K562 (cell line): ENCODE measurements at regions not wholly inside any gene's neighbourhood (a gene's known extent, or its start where the extent isn't known, plus 50 kb on each side); places are given as distances from the start of the nearest gene placed in this dataset.

Experiments
- ATAC-seq: fragments of 200-7000 bp; cut with Tn5 transposase; 3 replicates; pipeline ENCODE4 v1.9.1; 2020; ENCODE audit warnings: moderate library complexity
- BruUV-seq: library from RNA; stranded (reverse); fragments of 400-500 nt; replicated peaks from 2 replicates; lab custom pipeline; 2021; lab: Mats Ljungman, UMichigan
- CTCF ChIA-PET: fragments of 300-600 bp; formaldehyde crosslinking; extraction: SDS; loops from one replicate; lab custom pipeline; 2021; ENCODE audit warnings: low intra/inter-chr PET ratio; lab: Yijun Ruan, JAX
- POLR2A ChIA-PET: fragments of 300-600, 350-650 bp; sonication (Branson Sonifier 250); formaldehyde crosslinking; extraction: SDS; loops from one replicate; lab custom pipeline; 2021; ENCODE audit warnings: antibody characterized with exemption, inconsistent platforms; lab: Yijun Ruan, JAX
- DNase-seq, 4 experiments: peaks; one replicate each; pipeline versions ENCODE4 v3.0.0 to v3.0.0-alpha.2; 2011 to 2018; ENCODE audit warnings: low spot score in 3 of 4, mixed read lengths in 3 of 4; ENCODE audit errors: extremely low read depth in 1 of 4
- FAIRE-seq: peaks from 2 replicates; lab custom pipeline; 2011; peaks lifted over from hg19 to GRCh38; lab: Jason Lieb, UNC
- H2AFZ ChIP-seq: 2 replicates; pipeline ENCODE4 v1.6.0; 2011; ENCODE audit warnings: low read depth, low read length, control low read depth, inconsistent platforms
- H3K27ac ChIP-seq: fragments of 200-600 bp; 3 replicates; pipeline ENCODE4 v1.8.0; 2011; ENCODE audit warnings: low read depth, mild to moderate bottlenecking, control low read depth, inconsistent platforms, low read length, moderate library complexity, mixed read lengths; ENCODE audit errors: extremely low read depth
- H3K27me3 ChIP-seq, 2 experiments: fragments of 300-600 bp in 1 of 2; 2 replicates in 1 of 2; 3 replicates in 1 of 2; pipeline versions ENCODE4 v1.6.0 to v1.8.0; 2011; ENCODE audit warnings: inconsistent platforms in 2 of 2, low read length in 2 of 2, mild to moderate bottlenecking in 1 of 2, mixed read lengths in 1 of 2, moderate library complexity in 1 of 2; ENCODE audit not compliant: control insufficient read depth in 2 of 2, insufficient read depth in 2 of 2
- H3K36me3 ChIP-seq: fragments of 300-600 bp; 3 replicates; pipeline ENCODE4 v1.8.0; 2011; ENCODE audit warnings: mild to moderate bottlenecking, low read length, inconsistent platforms; ENCODE audit not compliant: control insufficient read depth, insufficient read depth
- H3K4me1 ChIP-seq, 2 experiments: fragments of 200-600 bp in 1 of 2; replicated peaks in 1 of 2; 2 replicates in 1 of 2; 3 replicates in 1 of 2; pipeline versions ENCODE4 v1.5.1 to v1.8.0; 2011; ENCODE audit warnings: inconsistent platforms in 2 of 2, low read length in 2 of 2, mild to moderate bottlenecking in 1 of 2, mixed read lengths in 1 of 2, moderate library complexity in 1 of 2; ENCODE audit not compliant: control insufficient read depth in 2 of 2, insufficient read depth in 2 of 2
- H3K4me2 ChIP-seq: 2 replicates; pipeline ENCODE4 v1.6.1; 2011; ENCODE audit warnings: low read length, control low read depth, inconsistent platforms, mixed read lengths; ENCODE audit not compliant: insufficient read depth
- H3K4me3 ChIP-seq: fragments of 200-600 bp; sonication (generic), shearing (Covaris generic); 2 replicates; pipeline ENCODE4 v1.5.1; 2016; ENCODE audit warnings: control low read depth, inconsistent platforms
- H3K79me2 ChIP-seq: fragments of 200-600 bp; 3 replicates; pipeline ENCODE4 v1.8.0; 2011; ENCODE audit warnings: low read length, inconsistent platforms; ENCODE audit not compliant: control insufficient read depth, insufficient read depth
- H3K9ac ChIP-seq, 2 experiments: 2 replicates each; pipeline versions ENCODE4 v1.6.0 to v1.6.1; 2011; ENCODE audit warnings: low read depth in 2 of 2, low read length in 2 of 2, control low read depth in 1 of 2, inconsistent platforms in 1 of 2, mild to moderate bottlenecking in 1 of 2, mixed read lengths in 1 of 2; ENCODE audit not compliant: insufficient read depth in 1 of 2
- H3K9me1 ChIP-seq: one replicate; pipeline ENCODE4 v1.6.0; 2011; ENCODE audit warnings: inconsistent platforms, mild to moderate bottlenecking, low read length, moderate library complexity; ENCODE audit not compliant: control insufficient read depth, insufficient read depth
- H3K9me3 ChIP-seq: replicated peaks from 2 replicates; pipeline ENCODE4 v1.5.1; 2011; ENCODE audit warnings: low read depth, low read length, inconsistent platforms; ENCODE audit not compliant: control insufficient read depth, insufficient read depth
- H4K20me1 ChIP-seq: replicated peaks from 2 replicates; pipeline ENCODE4 v1.6.1; 2011; ENCODE audit warnings: low read length, inconsistent platforms, mixed read lengths; ENCODE audit not compliant: control insufficient read depth, insufficient read depth
- CBX3 ChIP-seq, 2 experiments: IDR thresholded peaks; 1 replicate in 1 of 2; 2 replicates in 1 of 2; pipeline ENCODE4 v1.6.1; 2012; ENCODE audit warnings: inconsistent platforms in 2 of 2, low read length in 2 of 2, borderline replicate concordance in 1 of 2, control low read depth in 1 of 2
- CREB5 ChIP-seq: fragments of 250-450 bp; sonication (Bioruptor Pico); IDR thresholded peaks from 2 replicates; pipeline ENCODE4 v1.5.0; 2020; ENCODE audit warnings: mild to moderate bottlenecking
- UBTF ChIP-seq, 2 experiments: IDR thresholded peaks; 2 replicates each; pipeline ENCODE4 v1.6.1; 2012; ENCODE audit warnings: improper control_type of control experiment in 2 of 2, low read depth in 2 of 2, low read length in 2 of 2, borderline replicate concordance in 1 of 2
- ZNF239 ChIP-seq: fragments of 250-450 bp; sonication (Bioruptor Pico); IDR thresholded peaks from 2 replicates; pipeline ENCODE4 v1.4.0; 2020; ENCODE audit warnings: mild to moderate bottlenecking
- WGBS: fragments of 100-300 bp; shearing (Covaris generic); methylation state at CpG from one replicate; pipeline ENCODE4 v1.1.6; 2016; ENCODE audit warnings: low coverage, mixed read lengths; ENCODE audit not compliant: insufficient coverage; ENCODE audit errors: missing lambda C conversion rate; 5-methylcytosine and 5-hydroxymethylcytosine counted together
- in situ Hi-C: fragments of 300-500 bp; cut with MboI; formaldehyde crosslinking; loops from 4 replicates; pipeline ENCODE4 v1.15.0; 2018; ENCODE audit warnings: inconsistent platforms, mixed read lengths
- intact Hi-C: fragments of 100-400 bp; cut with micrococcal nuclease; formaldehyde crosslinking; loops from 2 replicates; pipeline ENCODE4 v1.14.2; 2022
- TF ChIP-seq, protein P1 (sequence below), 3 experiments: IDR thresholded peaks in 2 of 3; conservative IDR thresholded peaks in 1 of 3; 2 replicates each; pipeline ENCODE4 v1.5.1; 2011 to 2012; ENCODE audit warnings: low read length in 3 of 3, mild to moderate bottlenecking in 3 of 3, control low read depth in 2 of 3, improper control_type of control experiment in 1 of 3, inconsistent platforms in 1 of 3, low read depth in 1 of 3, mixed read lengths in 1 of 3, moderate library complexity in 1 of 3; ENCODE audit not compliant: insufficient read depth in 2 of 3
- TF ChIP-seq, protein P2 (sequence below), 2 experiments: fragments of 450-650 bp; conservative IDR thresholded peaks; 2 replicates each; pipeline ENCODE4 v1.6.1; 2017; ENCODE audit warnings: mild to moderate bottlenecking in 2 of 2, moderate library complexity in 2 of 2

GRCh38 chr4:120175272-120175671, 108.6 kb upstream of the MAD2L1 start:
- no peaks in the 10 kb centered on the region for H3K27me3 ChIP-seq
- TF ChIP-seq ZNF239 (CRISPR knock-in tag) (no peak), CBX3 (IDR thresholded peaks at IDR 0.05; ENCODE audit: borderline replicate concordance in 1 of 2, low read length in 2 of 2) (no peak), CREB5 (CRISPR knock-in tag) (no peak), UBTF (IDR thresholded peaks at IDR 0.05; ENCODE audit: borderline replicate concordance in 1 of 2, low read depth in 2 of 2, low read length in 2 of 2) (no peak)
- TF ChIP-seq, protein P1, sequence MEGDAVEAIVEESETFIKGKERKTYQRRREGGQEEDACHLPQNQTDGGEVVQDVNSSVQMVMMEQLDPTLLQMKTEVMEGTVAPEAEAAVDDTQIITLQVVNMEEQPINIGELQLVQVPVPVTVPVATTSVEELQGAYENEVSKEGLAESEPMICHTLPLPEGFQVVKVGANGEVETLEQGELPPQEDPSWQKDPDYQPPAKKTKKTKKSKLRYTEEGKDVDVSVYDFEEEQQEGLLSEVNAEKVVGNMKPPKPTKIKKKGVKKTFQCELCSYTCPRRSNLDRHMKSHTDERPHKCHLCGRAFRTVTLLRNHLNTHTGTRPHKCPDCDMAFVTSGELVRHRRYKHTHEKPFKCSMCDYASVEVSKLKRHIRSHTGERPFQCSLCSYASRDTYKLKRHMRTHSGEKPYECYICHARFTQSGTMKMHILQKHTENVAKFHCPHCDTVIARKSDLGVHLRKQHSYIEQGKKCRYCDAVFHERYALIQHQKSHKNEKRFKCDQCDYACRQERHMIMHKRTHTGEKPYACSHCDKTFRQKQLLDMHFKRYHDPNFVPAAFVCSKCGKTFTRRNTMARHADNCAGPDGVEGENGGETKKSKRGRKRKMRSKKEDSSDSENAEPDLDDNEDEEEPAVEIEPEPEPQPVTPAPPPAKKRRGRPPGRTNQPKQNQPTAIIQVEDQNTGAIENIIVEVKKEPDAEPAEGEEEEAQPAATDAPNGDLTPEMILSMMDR (IDR thresholded peaks at IDR 0.05 in 2 of 3, conservative IDR thresholded peaks at IDR 0.05 in 1 of 3; ENCODE audit: insufficient read depth in 2 of 3, low read depth in 1 of 3, low read length in 3 of 3), result no peak
- TF ChIP-seq, protein P2, sequence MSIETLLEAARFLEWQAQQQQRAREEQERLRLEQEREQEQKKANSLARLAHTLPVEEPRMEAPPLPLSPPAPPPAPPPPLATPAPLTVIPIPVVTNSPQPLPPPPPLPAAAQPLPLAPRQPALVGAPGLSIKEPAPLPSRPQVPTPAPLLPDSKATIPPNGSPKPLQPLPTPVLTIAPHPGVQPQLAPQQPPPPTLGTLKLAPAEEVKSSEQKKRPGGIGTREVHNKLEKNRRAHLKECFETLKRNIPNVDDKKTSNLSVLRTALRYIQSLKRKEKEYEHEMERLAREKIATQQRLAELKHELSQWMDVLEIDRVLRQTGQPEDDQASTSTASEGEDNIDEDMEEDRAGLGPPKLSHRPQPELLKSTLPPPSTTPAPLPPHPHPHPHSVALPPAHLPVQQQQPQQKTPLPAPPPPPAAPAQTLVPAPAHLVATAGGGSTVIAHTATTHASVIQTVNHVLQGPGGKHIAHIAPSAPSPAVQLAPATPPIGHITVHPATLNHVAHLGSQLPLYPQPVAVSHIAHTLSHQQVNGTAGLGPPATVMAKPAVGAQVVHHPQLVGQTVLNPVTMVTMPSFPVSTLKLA (conservative IDR thresholded peaks at IDR 0.05), result no peak
- H3K9me1 ChIP-seq, result no peaks in the 10 kb centered on the region
- no peaks in the 10 kb centered on the region for H3K4me1 ChIP-seq
- no TSS peak for BruUV-seq
- no peak overlapping the region for H3K4me2 ChIP-seq
- FAIRE-seq (no peak), ATAC-seq (no peak), DNase-seq (no peak)
- no peak overlapping the region for H3K27ac ChIP-seq
- in situ Hi-C loops, result no loop called here
- WGBS, result 3% methylated on average over 2 of the region's 2 CpGs
- intact Hi-C loops, result no loop called here
- H4K20me1 ChIP-seq, result no peaks in the 10 kb centered on the region
- no peak overlapping the region for H3K9ac ChIP-seq
- H3K4me3 ChIP-seq, result no peak overlapping the region
- no peaks in the 10 kb centered on the region for H3K36me3 ChIP-seq
- CTCF ChIA-PET, result no interaction called here
- POLR2A ChIA-PET, result no interaction called here
- no peak overlapping the region for H2AFZ ChIP-seq
- no peaks in the 10 kb centered on the region for H3K9me3 ChIP-seq
- H3K79me2 ChIP-seq, result no peaks in the 10 kb centered on the region
